GM18499 (cell line): ENCODE measurements at regions not wholly inside any gene's neighbourhood (a gene's known extent, or its start where the extent isn't known, plus 50 kb on each side); places are given as distances from the start of the nearest gene placed in this dataset.

Experiments used
- ATAC-seq: cut with Tn5 transposase; IDR thresholded peaks from one replicate; pipeline ENCODE4 v1.9.1; 2021; ENCODE audit warnings: moderate number of reproducible peaks; ENCODE audit not compliant: insufficient read depth, unreplicated experiment

DNA sequence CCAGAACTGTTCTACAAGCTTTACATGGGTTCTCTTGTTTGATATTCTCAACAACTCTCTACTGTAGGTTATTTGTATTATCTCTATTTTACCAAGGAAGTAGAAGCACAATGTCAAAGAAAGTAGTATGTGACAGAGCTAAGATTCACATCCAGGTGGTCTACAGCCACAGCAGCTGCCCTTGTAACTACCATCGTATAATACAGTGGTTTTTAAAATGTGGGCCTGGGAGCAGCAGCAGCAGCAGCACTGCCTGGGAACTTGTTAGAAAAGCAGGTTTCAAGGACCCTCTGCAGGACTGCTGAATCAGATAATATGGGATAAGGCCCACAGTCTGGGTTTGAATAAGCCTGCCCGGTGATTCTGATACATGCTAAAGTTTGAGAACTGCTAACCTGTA is 357.1 kb upstream of the SATB1 start:
- no peak for ATAC-seq

DNA sequence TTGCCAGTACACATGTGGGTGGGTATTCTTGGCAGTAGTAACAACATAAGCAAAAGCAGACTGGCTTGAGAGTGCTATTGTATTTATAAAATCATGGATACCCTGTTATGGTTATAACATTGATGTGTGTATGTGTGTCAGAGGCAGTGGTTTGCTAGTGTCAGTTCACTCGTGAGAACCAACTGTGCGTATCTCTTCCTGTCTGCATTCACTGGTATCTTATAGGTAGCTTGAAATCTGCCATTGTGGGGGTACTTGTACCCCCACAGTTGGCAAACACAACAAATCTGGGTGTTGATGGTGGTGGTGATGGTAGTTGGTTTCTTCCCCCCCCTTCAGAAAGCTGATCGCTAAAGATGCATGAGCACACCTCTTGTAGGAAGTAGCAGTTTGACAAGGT is 355.8 kb upstream of the SATB1 start:
- ATAC-seq, result no peak

DNA sequence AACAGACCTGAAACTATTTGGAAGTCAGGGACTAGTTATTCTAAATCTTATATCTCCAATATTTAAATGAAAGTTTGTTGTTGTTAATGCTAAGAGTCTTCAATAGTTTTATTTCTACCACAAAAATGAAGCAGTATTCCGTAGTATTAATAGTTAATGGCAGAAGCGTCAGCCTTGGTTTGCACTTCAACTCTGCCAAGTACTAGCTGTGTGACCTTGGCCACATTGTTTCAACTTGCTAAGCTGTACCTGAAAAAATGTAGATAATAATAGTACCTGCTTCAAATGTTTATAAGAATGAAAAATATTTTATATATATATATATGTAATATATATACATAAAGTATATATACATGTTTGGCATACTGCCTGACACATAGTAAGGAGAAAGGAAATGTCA is 354.6 kb upstream of the SATB1 start:
- no peak for ATAC-seq

DNA sequence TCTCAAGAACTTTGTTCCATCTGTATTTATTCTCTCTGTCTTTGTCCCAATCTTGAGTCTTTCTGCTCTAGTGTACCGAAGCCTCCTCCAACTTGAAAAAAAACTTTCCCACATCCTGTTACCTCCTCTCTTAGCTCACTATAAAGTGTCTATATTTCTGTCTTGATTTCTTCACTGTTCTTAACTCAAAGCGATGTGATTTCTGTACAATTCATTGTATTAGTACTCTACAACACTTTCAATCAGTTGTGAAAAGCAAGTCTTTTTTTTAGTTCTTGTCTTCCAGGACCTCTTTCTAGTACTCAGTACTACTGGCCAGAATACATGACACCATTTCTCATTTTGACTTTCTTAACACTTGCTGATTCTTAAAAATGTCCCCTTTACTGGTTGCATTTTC is 353.5 kb upstream of the SATB1 start:
- no peak for ATAC-seq

DNA sequence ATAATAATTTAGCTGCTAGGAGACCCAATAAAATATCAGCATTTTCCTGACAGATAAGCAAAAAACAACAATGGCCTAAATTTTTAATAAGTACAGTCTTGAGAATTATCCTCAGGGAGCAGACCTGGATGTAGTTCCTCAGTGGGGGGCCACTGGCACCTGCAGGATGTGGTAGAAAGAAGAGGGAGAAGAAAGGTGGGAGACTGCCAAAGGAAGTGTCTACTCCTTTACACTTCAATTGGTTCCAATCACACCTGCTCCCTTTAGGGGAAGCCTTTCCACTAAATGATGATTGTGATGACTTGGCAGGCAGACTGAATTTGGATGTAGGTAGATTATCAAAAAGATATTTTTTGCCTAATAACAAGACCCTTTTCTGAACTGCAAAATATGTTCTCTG is 353.0 kb upstream of the SATB1 start:
- no peak for ATAC-seq

DNA sequence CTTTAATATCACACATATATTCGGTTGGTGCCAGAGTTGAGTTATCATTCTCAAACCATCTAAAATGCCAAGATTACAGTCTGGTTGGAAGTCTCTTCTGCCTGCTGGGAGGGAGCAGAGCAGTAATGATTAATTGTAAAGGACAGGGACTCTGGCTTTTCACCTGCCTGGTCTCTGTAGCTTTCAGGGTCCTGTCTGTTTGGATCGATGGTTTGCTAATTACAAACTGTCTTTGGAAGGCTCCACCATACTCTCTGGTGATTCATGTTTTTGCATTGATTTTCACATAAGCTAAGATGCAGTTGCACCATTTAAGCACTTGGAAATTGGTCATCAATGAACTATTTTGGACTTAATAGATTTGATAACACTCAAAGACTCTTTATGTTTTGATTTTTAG is 350.4 kb upstream of the SATB1 start:
- ATAC-seq, result no peak

DNA sequence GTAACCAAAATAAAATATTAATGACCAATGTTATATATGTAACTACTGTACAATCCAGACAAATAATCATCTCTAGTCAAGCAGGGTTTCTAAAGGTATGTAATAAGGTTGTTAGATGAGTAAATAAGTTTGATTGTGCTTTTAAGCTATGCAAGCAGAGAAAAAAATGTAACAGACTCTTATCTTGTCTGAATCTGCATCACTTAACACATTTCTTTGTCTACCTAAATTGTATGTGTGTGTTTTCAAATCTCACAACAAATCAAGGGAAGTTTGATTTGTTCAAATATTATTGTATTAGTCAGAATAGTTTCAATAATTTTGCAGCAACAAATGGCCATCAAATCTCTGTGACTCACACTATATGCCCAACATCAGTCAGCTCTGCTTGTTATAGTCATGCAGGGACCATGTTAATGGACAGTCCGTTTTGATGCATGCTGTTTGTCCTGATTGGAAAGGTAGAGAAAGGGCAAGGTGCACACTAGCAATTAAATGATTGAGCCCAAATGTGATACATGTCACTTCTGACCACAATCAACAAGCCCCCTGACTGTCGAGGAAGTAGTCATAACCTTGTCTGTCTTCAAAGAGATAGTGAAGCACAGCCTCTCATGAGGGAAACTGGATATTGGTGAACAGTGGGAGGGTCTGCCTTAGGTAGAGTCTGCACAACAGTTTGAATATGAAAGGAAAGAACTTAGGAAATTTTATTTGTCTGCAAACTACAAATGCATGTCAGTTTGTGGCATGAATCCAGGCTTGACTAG is 349.4 kb upstream of the SATB1 start:
- ATAC-seq, result no peak

DNA sequence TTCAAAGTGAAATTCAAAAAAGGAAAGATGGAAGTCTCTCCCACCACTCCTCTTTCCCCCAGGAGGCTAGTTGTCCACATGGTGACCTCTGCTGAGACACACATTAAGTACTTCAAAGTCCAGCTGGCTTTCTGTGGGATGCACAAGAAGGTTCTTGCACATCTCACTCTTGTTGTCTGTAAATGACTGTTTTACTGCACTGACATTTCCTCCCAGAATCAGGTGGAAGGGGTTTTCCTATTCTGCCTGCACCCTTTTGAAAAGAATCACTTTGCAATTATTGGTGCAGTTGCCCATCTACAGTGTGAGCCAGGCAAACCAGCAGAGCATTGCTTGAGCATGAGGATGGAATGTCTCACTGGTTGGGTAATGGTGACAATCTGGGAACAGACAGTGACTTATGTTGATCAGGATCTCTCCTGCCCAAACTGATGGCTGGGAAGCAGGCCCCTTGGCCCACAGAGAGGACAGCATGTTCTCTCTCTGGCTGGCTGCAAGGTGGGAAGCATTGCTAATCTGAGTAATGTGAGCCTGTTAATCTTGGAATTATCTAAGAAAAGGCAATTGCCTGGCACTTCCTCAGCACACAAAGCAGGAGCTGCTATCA is 347.7 kb upstream of the SATB1 start:
- ATAC-seq, result no peak

DNA sequence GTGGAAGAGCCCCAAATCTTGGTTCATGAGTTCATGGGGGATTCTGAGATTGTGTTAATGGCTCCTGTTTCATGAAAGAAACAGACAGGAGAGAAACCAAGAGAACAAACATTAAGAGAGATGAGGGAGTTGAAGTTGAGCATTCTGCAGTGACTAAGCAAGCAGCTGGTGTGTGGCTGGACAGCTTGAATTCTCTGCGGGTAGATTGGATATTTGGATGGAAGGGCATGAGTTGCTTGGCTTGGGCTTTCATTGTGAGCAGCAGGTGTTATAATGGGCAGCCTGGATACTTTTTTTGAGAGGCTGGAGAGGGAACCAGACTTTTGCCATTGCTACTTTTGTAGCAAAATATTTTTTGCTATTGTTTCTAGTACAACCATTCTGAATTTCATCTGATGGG is 346.8 kb upstream of the SATB1 start:
- no peak for ATAC-seq

DNA sequence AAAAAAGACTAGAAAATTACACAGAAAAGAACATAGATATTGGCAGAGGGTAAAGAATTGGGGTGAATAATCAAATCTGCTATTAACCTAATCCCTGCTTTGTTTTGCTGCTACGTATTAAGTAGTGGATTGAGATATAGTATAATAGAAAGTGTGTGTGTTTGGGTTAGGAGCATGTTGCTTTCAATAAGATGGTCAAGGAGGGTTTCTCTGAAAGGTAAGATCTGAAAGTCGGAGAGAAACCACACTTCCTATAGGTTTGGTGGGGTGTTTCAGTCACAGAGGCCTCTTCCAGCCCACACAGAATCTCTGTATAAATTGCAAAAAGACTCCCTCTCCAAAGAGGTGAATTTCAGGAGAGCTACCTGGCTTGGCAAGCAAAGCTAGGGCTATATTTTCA is 345.7 kb upstream of the SATB1 start:
- ATAC-seq, result no peak

DNA sequence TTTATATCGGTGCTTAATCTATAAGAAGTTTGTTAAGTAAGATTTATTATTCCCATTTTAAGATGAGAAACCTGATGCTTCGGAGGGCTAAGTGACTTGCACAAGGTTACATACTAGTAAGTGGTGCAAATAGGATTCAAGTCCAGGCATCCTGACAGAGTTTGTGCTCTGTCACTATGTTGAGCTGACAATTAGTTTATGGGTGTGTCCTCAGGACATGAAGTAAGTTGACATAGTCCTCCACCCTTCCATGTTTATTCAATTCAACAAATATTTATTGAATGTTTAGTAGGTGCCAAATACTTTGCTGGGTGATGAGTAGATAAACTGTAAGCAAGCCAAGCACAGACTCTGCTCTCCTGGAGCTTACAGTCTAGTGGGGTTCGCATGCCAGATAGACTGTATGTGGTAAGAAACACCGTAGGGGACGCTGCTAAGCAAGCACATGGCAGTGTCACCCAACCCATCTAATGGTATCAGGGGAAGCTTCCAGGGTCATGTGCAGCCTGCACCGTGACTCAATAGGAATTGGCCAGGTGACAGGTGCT is 342.7 kb upstream of the SATB1 start:
- no peak for ATAC-seq

DNA sequence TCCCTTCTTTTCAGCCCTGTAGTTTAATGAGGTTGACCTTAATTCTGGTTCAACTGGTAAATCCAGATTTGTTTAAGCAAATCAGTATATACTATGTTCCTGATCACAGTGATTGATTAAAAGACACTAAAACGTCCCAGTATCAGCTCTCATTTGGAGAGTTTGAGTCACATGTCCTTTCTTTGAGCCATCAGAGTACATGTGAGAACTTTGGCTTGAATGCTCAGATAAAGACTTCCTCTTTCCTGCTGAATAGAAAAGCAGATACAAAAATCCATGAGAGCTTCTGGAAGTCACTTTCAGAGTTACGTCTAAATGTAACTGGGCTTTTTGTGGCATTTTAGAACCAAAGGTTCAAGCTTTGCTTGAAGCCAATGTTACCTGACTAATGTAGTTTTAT is 341.8 kb upstream of the SATB1 start:
- ATAC-seq, result no peak

DNA sequence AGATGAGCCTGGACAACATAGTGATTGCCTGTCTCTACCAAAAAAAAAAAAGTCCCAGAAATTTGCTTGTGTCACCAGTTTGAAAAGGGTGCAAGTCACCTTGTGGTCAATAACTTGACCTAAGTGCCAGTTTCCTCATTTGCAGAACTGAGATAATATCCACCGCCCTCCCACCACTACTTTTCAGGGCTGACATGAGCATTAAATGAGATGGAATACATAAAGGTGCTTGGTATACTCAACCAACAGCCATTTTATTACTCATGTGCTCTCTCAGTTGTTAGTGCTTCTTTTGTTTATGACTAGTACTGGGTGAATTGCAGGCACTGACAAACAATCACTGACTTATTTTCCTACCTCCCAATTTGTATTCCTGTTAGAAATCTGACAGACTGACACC is 340.5 kb upstream of the SATB1 start:
- no peak for ATAC-seq

DNA sequence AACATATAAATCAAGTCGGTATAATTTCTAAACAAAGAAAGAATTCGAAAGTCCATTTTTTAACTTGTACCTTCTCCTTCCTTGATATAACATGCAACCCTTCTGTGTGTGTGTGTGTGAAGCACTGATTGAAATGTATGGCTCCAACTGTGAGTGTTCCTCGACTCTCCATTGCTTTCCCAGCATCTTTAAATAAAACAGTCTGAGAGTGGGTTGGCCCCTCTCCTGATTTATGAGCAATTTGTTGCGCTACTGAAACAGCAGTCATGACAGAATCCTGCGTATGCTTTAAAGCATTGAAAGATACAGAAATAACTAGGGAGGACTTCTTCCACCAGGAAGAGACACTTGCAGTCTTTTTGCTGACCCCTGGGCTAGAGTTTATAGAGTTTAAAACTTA is 340.0 kb upstream of the SATB1 start:
- ATAC-seq, result no peak

DNA sequence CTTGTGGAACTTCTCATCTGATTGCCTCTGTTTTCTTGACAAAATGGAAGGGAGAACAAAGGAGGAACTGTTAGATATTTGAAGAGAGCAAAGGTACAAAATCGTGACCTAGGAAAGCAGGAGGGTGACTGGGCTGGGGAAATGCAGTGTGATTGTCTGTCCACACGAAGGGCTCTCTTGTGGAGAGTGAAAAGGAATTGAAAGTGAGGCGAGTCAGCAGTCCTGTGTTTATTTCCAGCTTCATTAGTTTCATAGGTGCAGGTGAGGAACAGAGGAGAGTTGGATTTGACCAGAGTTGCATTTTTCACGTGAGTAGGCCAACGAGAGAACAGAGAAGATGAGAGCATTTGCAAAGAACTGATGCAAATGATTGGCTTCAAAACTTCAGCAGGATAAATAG is 336.4 kb upstream of the SATB1 start:
- ATAC-seq, result no peak

DNA sequence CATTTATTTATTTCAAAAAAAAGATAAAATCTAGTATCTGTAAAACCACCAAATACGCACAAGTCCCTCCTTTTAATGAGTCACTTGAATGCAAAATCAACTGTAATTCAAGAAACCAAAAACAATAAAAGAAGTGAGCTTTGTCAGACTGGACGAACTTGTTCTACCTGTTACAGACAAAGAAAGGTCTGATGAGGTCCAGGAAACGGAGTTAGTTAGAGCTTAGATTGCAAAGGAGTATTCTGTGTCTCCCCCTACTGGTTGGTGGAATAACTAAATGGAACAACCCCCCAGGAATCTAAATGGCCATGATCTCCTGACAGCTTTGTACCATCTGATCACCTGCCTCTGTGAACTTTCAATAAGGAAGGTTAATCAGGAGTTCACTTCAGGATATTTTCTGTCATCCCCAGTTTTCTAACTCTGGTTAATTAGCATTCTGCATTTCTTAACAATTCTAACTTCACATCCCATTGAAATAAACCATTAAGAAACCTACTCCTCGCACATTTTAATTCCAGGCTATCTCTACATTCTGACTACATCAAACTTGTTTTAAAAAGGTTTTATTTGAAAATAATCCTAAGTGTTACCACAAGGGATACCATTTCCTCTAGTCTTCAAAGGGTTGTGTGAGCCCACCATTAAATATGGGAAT is 333.0 kb upstream of the SATB1 start:
- no peak for ATAC-seq

DNA sequence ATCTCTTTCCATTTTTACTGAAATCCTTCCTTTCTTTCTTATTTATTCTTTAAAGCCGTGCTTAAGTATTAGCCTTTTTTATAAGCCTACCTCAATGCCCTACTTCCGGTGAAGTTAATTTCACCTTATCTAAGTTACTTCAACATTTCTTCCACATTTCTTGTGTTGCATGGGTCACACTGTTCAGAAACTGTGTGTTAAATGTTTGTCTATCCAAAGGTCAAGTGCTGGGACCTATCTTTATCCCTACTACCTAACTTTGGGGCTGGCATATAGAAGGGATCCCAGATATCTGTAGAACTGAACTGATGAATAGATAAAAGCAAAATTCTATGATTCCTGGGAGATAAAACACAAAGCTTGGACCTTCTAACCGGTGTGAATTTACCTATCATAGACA is 332.3 kb upstream of the SATB1 start:
- ATAC-seq, result no peak

DNA sequence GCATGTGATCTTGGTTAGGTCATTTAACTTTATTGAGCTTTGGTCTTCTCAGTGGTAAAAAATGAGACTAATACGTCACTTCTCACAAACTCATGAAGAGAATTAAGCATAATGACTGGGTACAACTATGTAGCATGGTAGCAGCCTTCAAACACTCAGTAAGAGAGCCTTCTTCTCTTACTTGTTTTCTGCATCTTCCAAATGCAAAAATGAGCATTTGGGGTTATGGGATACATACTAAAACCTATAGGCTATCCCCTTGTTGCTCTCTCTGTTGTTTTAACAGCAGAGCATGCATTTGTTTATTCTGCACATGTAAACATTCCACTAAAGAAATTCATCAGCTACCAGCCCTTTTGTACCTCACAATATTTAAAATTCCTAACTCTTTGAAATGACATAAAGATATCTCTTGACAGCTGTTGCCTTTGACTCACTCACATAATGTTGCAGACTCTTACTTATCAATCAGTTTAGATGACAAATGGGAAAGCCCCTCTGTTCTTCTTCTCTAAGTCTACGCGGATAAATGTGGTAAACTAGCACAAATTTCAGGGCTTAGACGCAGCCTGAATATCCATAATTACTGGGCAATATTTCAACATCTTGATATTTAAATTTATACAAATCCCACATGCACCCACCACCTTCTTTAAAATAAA is 327.3 kb upstream of the SATB1 start:
- ATAC-seq, result no peak

DNA sequence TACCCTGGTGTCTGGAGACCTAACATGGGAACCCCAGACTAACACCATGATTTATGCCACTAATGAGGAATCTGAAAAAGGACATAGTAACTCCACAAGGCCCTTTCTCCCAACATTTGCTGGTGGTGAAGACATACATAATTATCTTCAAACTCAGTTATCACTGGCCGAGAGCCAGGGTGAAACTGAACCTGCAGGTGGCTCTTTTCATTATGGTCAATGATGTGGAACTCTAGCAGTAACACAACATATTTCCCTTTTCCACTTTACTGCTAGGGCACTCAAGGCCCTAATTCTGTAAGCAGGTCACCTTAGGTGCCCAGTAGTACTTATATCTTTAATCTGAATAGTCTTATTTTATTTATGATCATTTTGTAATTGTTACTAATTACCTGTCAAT is 326.4 kb upstream of the SATB1 start:
- no peak for ATAC-seq

DNA sequence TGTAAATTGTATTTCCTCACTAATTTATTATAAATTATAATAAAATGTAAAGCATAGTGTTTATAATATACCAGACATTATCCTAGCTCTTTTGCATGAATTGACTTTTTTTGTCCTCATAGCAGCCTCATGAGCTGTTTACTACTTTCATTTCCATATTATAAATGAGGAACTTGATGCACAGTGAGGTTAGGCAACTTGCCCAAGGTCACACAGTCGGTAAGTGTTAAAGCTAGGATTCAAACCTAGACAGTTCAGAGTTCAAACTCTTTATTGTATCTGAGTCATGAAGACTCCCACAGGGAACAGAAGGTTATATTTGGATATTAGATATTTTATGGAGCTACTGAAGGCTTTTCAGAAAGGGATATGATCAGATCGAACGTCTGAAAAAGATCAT is 322.2 kb upstream of the SATB1 start:
- ATAC-seq, result no peak

DNA sequence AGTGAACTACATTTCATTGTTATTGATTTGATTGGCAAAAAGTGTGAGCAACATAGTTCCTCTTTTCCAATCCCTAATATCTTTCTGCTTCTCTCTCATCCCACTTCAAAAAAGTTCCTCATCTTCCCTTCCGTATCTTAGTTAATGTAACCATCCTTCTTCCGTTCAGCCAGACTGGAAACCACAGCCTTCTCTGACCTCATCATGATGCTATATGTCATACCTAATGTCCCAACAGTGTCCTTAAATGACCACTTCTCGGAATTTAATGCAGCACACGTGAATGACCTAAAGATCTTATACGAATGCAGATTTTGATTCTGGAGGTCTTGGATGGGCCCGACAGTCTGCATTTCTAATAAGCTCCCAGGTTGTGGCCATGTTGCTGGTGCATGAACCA is 320.3 kb upstream of the SATB1 start:
- no peak for ATAC-seq
